A549 (cell line): ENCODE measurements at regions not wholly inside any gene's neighbourhood (a gene's known extent, or its start where the extent isn't known, plus 50 kb on each side); places are given as distances from the start of the nearest gene placed in this dataset.

ENCODE experiments used
- HDAC2 ChIP-seq: fragments of 200-600 bp; sonication (generic); IDR thresholded peaks from 2 replicates; pipeline ENCODE4 v1.6.1; 2016
- JUNB ChIP-seq: fragments of >200 bp; sonication (Bioruptor Twin); formaldehyde crosslinking; IDR thresholded peaks from 2 replicates; pipeline ENCODE4 v1.6.1; 2016

DNA sequence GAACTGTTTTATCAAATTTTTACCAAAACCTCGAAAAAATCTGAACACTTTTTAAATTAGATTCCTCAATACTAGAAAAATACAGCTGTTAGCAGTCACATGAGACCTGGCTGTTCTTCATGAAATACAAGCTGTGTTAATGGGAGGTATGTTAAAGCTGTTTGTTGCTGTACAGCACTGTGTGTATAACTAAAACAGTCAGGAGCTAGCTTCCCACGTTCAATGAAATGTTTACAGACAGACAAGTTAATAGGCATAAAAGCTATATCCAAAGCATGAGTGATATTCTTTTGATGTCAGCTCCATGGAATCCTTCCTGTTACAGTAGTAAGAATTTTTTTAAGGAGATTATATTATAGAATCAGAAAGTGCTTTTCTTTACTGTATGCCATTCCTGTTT lies 223.2 kb upstream of the FOXD3 start:
- TF ChIP-seq HDAC2: no peak
- TF ChIP-seq JUNB: no peak
